Endodermal cell (in vitro differentiated cells): ENCODE measurements at regions not wholly inside any gene's neighbourhood (a gene's known extent, or its start where the extent isn't known, plus 50 kb on each side); places are given as distances from the start of the nearest gene placed in this dataset.

Experiments
- DNase-seq: peaks from one replicate; pipeline ENCODE4 v3.0.0-alpha.2; 2017
- H3K27ac ChIP-seq: 2 replicates; pipeline ENCODE4 v1.5.1; 2013; ENCODE audit warnings: mild to moderate bottlenecking, low read depth, low read length, moderate library complexity
- H3K27me3 ChIP-seq: 2 replicates; pipeline ENCODE4 v1.6.1; 2013; ENCODE audit warnings: mild to moderate bottlenecking, low read length, moderate library complexity; ENCODE audit not compliant: insufficient read depth, control insufficient read depth, poor library complexity, severe bottlenecking
- H3K36me3 ChIP-seq: 2 replicates; pipeline ENCODE4 v1.7.0; 2013; ENCODE audit warnings: mild to moderate bottlenecking, low read length, moderate library complexity; ENCODE audit not compliant: control insufficient read depth, insufficient read depth
- H3K4me1 ChIP-seq: one replicate; pipeline ENCODE4 v1.7.0; 2013; ENCODE audit warnings: low read length; ENCODE audit not compliant: control insufficient read depth, insufficient read depth
- H3K4me3 ChIP-seq: 2 replicates; pipeline ENCODE4 v1.5.1; 2013; ENCODE audit warnings: mild to moderate bottlenecking, low read length, moderate library complexity
- H3K9ac ChIP-seq: 2 replicates; pipeline ENCODE4 v1.6.1; 2013; ENCODE audit warnings: mild to moderate bottlenecking, low read length, moderate library complexity; ENCODE audit not compliant: poor library complexity, severe bottlenecking; ENCODE audit errors: extremely low read depth
- H3K9me3 ChIP-seq: 2 replicates; pipeline ENCODE4 v1.6.1; 2013; ENCODE audit warnings: mild to moderate bottlenecking, low read length, moderate library complexity; ENCODE audit not compliant: control insufficient read depth
- H3K27ac Mint-ChIP-seq: 2 replicates; pipeline ENCODE4 v1.8.0; 2020; ENCODE audit warnings: mixed read lengths
- H3K27me3 Mint-ChIP-seq: 2 replicates; pipeline ENCODE4 v1.8.0; 2021; ENCODE audit warnings: mild to moderate bottlenecking, mixed read lengths; ENCODE audit not compliant: insufficient read depth
- H3K36me3 Mint-ChIP-seq: 2 replicates; pipeline ENCODE4 v1.8.0; 2020; ENCODE audit warnings: low read depth, mixed read lengths
- H3K4me1 Mint-ChIP-seq: 2 replicates; pipeline ENCODE4 v1.8.0; 2020; ENCODE audit warnings: mixed read lengths
- H3K4me3 Mint-ChIP-seq: 2 replicates; pipeline ENCODE4 v1.8.0; 2020; ENCODE audit warnings: mild to moderate bottlenecking, moderate library complexity, mixed read lengths
- H3K9me3 Mint-ChIP-seq: 2 replicates; pipeline ENCODE4 v1.8.0; 2020; ENCODE audit warnings: mild to moderate bottlenecking, mixed read lengths
- CTCF ChIP-seq: fragments of 200-600 bp; sonication (generic); conservative IDR thresholded peaks from 2 replicates; pipeline ENCODE4 v1.5.0; 2021; ENCODE audit warnings: antibody characterized with exemption, mild to moderate bottlenecking
- WGBS, 2 experiments: methylation state at CpG; one replicate each; pipeline versions ENCODE4 v1.1.5 to v1.1.7; 2013; ENCODE audit warnings: missing lambda C conversion rate in 2 of 2, mixed read lengths in 1 of 2; ENCODE audit not compliant: insufficient coverage in 1 of 2, insufficient read length in 1 of 2; 5-methylcytosine and 5-hydroxymethylcytosine counted together

GRCh38 chr6:67450641-67451040, 1184.4 kb upstream of the ADGRB3 start:
- no peak for TF ChIP-seq CTCF
- H3K27ac Mint-ChIP-seq, result no peak overlapping the region
- no peaks in the 10 kb centered on the region for H3K4me1 Mint-ChIP-seq
- no peak overlapping the region for H3K9ac ChIP-seq
- no peaks in the 10 kb centered on the region for H3K27me3 ChIP-seq
- H3K36me3 ChIP-seq, result no peaks in the 10 kb centered on the region
- H3K27ac ChIP-seq, result no peak overlapping the region
- no peaks in the 10 kb centered on the region for H3K36me3 Mint-ChIP-seq
- H3K9me3 ChIP-seq, result no peaks in the 10 kb centered on the region
- H3K27me3 Mint-ChIP-seq, result no peaks in the 10 kb centered on the region
- no peaks in the 10 kb centered on the region for H3K9me3 Mint-ChIP-seq
- no peak for DNase-seq
- no peak overlapping the region for H3K4me3 Mint-ChIP-seq
- H3K4me3 ChIP-seq, result no peak overlapping the region
- WGBS, 2 experiments, result 91 to 92% methylated on average over 4 of the region's 4 CpGs
- H3K4me1 ChIP-seq, result no peaks in the 10 kb centered on the region

GRCh38 chr6:67449602-67450001, 1185.5 kb upstream of the ADGRB3 start:
- 92 to 93% methylated on average over 2 to 4 of the region's 4 CpGs for WGBS, 2 experiments
- Histone ChIP-seq H3K4me1 (no peaks in the 10 kb centered on the region), H3K27me3 (no peaks in the 10 kb centered on the region), H3K27ac (no peak overlapping the region), H3K9ac (no peak overlapping the region), H3K36me3 (no peaks in the 10 kb centered on the region), H3K4me3 (no peak overlapping the region), H3K9me3 (no peaks in the 10 kb centered on the region)
- no peak for TF ChIP-seq CTCF
- H3K27ac Mint-ChIP-seq, result no peak overlapping the region
- no peak overlapping the region for H3K4me3 Mint-ChIP-seq
- H3K9me3 Mint-ChIP-seq, result no peaks in the 10 kb centered on the region
- H3K27me3 Mint-ChIP-seq, result no peaks in the 10 kb centered on the region
- DNase-seq, result no peak
- no peaks in the 10 kb centered on the region for H3K4me1 Mint-ChIP-seq
- no peaks in the 10 kb centered on the region for H3K36me3 Mint-ChIP-seq

- no peaks in the 10 kb centered on the region for H3K4me1 Mint-ChIP-seq
- no peak overlapping the region for H3K9ac ChIP-seq
- no peaks in the 10 kb centered on the region for H3K9me3 ChIP-seq
- H3K9me3 Mint-ChIP-seq, result no peaks in the 10 kb centered on the region
- no peaks in the 10 kb centered on the region for H3K36me3 ChIP-seq
- H3K4me3 ChIP-seq, result no peak overlapping the region
- no peak overlapping the region for H3K27ac Mint-ChIP-seq
- 93% methylated on average over 2 of the region's 2 CpGs; no CpG with 5 or more reads in 1 of the 2 experiments for WGBS, 2 experiments
- H3K27me3 Mint-ChIP-seq, result no peaks in the 10 kb centered on the region
- H3K4me3 Mint-ChIP-seq, result no peak overlapping the region
- no peak for TF ChIP-seq CTCF
- no peak overlapping the region for H3K27ac ChIP-seq
- no peaks in the 10 kb centered on the region for H3K4me1 ChIP-seq
- H3K27me3 ChIP-seq, result no peaks in the 10 kb centered on the region
- no peaks in the 10 kb centered on the region for H3K36me3 Mint-ChIP-seq
- DNase-seq, result no peak
Measured at GRCh38 chr6:67433124-67433523, 1202.0 kb upstream of the ADGRB3 start.
